NCI-H128 (cell line): ENCODE measurements at regions not wholly inside any gene's neighbourhood (a gene's known extent, or its start where the extent isn't known, plus 50 kb on each side); places are given as distances from the start of the nearest gene placed in this dataset.

Experiments
- DNase-seq: peaks from one replicate; lab custom pipeline; 2025; ENCODE audit not compliant: unreplicated experiment; lab: John Stamatoyannopoulos, UW

- DNase-seq = no peak
These were observed 62.1 kb downstream of the VCX3A start for GRCh38 chrX:6472652-6473342.

DNA sequence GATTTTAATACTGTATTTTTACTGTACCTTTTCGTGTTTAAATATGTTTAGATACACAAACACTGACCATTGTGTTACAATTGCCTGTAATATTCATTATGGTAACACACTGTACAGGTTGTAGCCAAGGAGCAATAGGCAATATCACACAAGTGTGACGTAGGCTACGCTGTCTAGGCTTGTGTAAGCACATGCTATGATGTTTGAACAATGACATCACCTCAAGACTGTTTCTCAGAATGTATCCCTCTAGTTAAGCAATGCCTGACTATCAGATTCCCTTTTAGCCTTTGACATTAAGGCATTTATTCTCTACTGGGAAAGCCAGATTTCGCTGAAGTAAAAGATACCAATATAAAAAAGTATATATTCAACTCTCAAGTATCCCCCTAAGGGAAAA is 66.2 kb downstream of the VCX3A start:
- no peak for DNase-seq

- no peak for DNase-seq
These were observed 69.2 kb downstream of the VCX3A start for GRCh38 chrX:6465756-6466155.

- DNase-seq = peak; percentile 2
These were observed 70.2 kb downstream of the VCX3A start for GRCh38 chrX:6464726-6465125.

DNA sequence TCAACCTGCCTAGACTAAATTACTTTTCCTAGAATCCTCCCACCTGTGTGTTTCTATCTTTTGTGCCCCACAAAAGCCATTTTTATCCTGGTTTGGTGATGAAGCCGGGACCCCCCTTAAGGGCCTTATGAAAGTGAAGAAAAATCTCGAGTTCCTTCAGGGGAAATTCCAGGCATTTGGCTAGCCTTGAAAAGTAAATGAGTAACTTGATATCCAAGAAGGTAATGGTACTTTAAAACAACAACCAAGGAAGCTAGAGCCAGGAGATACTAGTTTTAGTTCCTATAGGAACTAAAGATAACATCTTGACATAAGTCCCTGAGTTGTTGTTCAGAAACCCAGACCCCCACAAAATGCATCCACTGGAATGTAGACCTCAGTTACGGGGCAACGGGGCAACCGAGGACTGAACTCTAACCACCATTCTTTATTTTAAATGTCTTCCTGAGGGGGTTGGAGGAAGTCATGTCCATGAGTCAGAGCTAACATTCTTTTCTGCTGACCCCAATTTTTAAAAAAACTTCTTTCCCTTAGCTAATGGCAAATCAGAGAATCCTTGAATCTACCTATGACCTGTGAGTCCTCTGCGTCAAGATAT is 73.9 kb downstream of the VCX3A start:
- DNase-seq = no peak

DNA sequence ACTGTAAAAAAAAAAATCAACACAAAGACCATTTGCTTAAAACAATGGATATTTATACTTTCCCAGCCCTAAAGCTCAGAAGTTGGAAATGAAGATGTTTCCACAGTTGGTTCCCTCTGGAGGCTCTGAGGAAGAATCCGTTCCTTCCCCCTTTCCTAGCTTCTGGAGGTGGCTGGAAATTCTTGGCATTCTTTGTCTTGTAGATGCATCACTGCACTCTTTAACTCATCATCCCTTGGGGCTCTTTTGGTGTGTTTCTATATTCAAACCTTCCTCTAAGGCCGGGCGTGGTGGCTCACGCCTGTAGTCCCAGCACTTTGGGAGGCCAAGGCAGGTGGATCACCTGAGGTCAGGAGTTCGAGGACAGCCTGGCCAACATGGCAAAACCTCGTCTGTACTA is 78.7 kb downstream of the VCX3A start:
- DNase-seq = no peak

DNA sequence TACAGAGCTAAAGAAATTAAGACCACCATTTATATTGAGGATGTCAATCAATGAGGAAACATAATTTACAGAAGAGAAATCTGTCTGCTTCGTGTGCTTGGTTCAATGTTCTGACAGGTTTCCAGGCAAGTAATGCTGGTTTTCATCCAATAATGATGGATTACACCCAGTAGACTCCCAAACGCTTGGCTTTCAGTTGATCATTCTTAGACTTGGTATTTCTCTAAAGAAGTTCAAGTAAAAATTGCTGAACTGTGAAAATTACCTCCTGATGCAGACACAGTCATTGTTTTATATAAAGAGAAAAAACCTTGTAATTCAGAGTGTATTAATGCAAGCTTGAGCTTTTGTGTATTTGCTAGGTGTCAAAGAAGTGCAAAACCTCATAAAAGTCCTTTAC is 85.0 kb downstream of the VCX3A start:
- DNase-seq = no peak

GRCh38 chrX:6448003-6448402 is 86.9 kb downstream of the VCX3A start:
- no peak for DNase-seq

DNA sequence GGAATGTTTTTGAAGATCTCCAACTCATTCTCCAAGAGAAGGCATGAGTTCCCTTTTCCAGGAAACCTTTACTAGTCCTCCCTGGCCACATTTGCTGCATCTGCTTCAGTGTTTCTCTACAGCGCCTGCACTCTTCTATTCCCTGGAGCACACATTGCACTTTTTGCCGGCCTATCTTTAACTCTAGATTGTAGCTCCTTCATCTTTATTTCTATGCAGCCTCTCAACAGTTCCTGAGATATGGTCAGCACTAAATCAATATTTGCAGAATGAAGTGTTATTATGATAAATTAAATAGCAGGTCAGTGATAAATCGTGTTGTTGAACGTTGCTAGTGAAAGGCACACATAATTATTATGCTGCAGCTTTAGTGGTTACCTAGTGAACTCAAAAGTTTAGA is 88.3 kb downstream of the VCX3A start:
- no peak for DNase-seq

DNA sequence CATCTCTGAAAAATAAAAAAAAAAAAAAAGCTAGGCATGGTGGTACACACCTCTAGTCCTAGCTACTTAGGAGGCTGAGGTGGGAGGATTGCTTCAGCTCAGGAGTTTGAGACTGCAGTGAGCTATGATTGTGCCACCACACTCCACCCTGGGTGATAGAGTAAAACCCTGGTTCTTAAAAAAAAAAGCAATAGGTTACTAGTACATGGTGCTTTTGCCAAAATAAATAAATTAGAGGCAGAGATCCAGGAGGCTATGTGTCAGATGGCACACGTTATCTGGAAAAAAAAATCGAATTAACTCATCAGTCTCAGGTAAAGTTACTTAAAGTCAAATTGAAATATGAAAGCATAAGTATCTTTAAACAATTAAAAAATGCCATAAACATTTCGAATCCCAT is 94.3 kb downstream of the VCX3A start:
- no peak for DNase-seq

DNA sequence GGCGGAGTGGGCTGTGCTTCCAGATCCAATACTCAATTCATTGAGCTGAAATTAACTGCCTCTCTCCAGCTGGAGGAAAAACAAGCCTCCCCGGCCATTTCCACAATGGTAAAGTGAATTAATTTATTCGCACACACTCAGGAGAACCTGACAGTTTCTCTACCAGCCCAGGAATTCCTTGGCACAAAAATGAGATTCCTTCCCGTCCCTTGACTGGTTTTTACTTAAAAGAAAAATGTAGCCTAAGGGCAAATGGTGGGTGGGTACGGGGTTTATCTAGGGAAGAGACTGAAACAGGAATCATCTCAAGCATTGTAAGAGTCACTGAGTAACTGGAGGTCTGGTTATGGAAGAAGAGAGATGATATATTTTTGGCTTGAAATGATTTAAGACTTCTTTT is 102.7 kb downstream of the VCX3A start:
- DNase-seq = no peak

DNA sequence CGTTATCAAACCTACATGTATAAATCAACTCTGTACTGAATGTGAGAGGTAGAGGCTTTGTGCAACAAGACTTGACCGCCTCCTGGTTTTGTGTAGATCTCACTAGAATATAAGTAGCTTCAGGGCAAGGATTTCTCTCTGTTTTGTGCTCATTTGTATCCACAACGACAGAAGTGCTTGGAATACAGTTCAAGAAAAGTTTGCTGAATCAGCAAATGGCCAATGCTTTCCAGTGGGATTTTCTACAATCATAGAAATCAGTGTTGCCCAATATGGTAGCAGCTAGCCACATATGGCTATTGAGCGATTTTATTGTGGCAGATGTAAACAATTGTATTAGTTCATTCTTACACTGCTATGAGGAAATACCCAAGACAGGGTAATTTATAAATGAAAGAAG is 127.4 kb downstream of the VCX3A start:
- no peak for DNase-seq

DNA sequence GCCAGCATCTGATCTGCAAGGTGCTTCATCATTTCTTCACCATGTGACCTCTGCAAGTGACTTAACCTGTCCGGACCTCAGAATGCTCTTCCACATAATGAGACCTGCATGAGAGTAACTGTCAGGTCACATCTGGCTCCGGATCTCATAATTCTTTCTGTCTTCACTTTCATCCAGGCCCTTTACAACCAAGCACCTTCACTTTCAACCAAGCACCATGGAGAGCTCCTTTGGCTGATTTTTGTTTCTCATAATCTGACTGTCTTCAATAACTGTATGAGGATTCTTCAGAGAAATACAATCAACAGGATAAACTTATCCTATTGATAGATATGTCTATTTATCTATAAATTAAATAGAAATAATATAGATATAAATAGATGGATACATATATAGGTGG is 148.1 kb downstream of the VCX3A start:
- no peak for DNase-seq

DNA sequence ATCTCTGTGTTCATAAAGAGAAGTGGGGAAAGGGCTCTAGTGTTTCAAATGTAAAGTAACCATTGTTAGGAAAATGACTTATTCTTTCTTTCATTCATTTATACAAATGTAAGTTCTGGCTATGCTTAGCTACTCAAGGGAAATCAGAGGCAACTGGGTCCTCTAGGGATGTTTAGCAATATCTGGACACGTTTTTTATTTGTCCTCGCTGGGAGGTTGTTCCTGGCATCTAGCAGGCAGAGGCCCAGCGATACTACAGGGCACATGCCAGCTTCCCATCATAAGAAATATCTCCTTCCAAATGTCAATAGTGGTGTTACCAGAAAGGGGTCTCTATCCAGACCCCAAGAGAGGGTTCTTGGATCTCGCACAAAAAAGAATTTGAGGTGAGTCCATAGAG is 150.0 kb downstream of the VCX3A start:
- DNase-seq = no peak

DNA sequence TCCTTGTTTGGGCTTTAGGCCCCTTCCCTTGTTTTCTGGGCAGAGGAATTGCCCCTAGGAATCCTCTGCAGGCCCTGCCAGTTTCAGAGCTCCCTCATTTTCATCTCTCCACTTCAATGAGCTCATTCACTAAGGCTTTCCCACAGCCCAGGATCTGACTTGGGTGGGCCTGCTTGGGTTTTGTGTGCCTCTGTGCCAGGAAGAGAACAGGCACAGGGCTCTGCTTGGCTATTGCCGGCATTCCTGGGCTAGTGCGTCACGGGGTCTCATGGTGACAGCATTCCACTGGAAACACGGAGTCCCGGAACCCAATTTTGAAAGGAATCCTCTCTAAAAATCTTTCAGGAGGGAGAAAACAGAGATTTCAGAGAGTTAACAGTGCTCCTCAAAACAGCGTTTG is 150.5 kb downstream of the VCX3A start:
- no peak for DNase-seq

DNA sequence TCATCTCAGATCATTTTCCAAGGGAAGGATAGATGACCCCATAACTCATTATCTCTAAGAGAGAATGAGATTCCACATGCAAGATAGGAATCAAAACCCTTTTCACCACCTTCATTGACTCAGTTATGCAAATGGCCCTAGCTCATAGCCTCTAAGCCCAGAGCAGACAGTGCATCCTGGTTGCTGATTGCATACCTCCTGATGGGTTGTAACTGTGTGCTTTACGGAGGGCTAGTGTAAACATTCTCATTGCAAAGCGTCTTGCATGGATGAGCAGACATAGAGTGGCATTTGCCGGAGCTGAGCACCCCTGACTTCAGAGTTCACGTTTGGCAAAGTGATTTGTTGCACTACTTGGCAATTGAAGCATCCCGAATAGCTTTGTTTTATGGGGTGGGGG is 151.0 kb downstream of the VCX3A start:
- DNase-seq = no peak

DNA sequence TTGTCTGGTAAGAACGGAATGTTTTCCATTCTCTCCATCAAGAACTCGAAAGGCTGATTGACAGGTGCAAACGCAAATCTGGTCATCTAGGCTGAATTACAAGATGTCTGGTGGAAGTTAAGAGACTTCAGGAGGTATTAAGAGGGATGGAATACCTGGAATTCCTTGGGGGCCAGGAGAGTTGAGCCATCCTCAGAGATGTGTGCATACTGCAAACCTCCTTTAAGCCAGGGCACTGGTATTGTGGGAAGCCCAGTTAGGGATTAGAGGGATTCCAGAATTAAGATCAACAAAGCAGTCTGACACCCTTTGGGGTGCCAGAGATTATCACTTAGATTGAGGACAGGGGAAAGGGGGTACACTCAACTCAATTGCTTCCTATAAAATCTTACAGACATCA is 151.4 kb downstream of the VCX3A start:
- DNase-seq = no peak

DNA sequence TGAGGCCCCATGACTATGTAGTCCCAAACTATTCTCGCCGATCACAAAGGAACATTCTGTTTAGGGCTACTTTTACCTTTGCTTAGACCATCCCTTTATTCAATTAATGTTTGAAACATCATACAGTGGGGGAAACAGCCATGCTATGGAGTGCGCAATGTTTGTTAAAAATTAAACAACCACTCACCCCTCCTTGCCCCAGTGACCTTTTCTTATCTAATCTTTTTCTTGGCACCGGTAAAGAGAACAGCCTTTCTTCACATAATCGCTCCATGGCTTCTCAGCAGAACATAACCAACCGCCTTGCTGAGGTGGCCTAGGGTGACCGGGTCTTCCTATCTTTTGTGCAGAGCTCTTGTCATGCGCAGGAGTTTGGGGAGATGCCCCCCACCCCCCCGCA is 152.6 kb downstream of the VCX3A start:
- no peak for DNase-seq

- DNase-seq = no peak
These were observed 148.6 kb upstream of the NLGN4X start for GRCh38 chrX:6377103-6377764.

DNA sequence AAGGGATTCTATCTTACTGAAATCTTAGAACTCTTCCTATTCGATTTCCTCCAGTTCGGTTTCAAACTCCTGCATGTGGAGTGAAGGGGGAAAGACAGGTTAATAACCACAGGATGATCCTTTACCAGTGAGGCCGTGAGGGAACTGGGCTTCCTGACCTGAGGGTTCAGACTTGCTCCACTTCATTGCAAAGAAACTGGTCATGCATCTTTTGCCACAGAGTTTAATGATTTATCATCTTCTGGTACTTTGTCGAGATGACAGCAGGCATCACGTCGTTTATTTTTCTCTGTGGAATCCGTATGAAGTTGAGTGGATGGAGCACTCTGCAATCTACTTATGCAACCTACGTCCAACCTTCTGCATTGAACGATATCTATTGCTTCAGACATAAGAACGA is 145.9 kb upstream of the NLGN4X start:
- DNase-seq = no peak

DNA sequence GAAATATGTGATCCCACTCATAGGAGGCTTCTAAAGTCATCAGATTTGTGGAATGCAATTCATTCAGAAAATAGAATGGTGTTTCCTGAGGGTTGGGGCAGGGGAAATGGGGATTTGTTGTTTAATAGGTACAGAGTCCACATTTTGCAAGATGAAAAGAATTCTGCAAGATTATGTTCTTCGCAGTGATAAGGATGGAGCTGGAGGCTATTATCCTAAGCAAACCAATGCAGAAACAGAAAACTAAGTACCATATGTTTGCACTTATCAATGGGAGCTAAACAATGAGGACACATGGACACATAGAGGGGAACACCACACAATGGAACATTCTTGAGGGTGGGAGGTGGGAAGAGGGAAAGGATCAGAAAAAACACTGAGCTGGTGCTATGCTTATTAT is 144.3 kb upstream of the NLGN4X start:
- DNase-seq = no peak

DNA sequence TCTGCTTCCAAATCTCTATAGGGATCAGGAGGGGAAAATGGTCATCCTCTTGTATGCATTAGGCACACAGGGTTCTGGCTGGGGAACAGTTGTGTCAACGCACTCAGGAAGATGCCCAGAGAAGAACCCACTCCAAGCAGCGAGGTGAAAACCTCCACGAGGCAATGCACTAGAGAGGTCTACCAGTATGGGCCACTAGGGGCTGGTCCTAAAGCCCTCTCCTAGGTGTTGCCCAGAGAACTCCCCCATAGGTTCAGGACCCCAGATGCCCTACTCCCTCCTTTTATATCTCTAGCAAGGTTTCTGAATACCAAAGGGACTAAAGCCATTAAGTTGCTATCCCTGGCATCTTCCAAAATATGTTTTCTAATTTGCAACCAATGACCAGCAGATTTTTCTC is 142.7 kb upstream of the NLGN4X start:
- no peak for DNase-seq

DNA sequence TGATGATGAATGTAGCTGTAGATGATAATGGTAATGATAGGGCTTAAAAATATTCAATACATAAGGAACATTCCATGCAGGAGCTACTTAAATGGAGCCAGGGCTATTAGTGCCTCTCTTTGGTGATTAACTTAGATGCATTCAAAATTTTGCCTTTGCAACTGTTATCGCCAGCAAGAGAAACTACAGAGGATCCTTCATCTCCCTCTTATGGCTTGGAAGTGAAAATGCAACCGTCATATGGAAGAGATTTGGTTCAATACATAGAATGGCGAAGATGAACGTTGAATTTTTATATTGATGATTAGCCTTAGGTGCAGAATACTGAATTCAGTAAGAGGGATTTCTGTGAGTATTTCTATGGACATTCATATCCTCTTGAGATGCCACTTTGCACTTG is 134.5 kb upstream of the NLGN4X start:
- DNase-seq = no peak
